ENCODE measurements at regions not wholly inside any gene's neighbourhood (a gene's known extent, or its start where the extent isn't known, plus 50 kb on each side); places are given as distances from the start of the nearest gene placed in this dataset.
"Not testable (repeated sequence)": the region's sequence is repeated elsewhere in the genome, so short reads cannot be mapped to it uniquely, and the experiment has no call there.

GRCh38 chr12:127169321-127170181 is 1097.4 kb upstream of the TMEM132C start:
- no peaks in the 10 kb centered on the region for H3K36me3 ChIP-seq (ENCODE audit: control insufficient read depth in 2 of 2, insufficient read depth in 2 of 2, low read length in 1 of 2)
- no peaks in the 10 kb centered on the region for H3K9me3 ChIP-seq (ENCODE audit: control insufficient read depth in 2 of 2, insufficient read depth in 1 of 2, low read depth in 1 of 2, low read length in 1 of 2)
- H3K4me1 ChIP-seq (ENCODE audit: control insufficient read depth in 2 of 2, insufficient read depth in 2 of 2, low read length in 1 of 2): no peaks in the 10 kb centered on the region
- WGBS, 2 donors: 75 to 76% methylated on average over 15 of the region's 15 CpGs
- H3K27ac ChIP-seq (ENCODE audit: low read depth in 2 of 2, low read length in 1 of 2): no peak overlapping the region
- H3K4me3 ChIP-seq (ENCODE audit: low read depth in 1 of 2, low read length in 2 of 2): no peak overlapping the region
- H3K27me3 ChIP-seq (ENCODE audit: control insufficient read depth in 1 of 2, insufficient read depth in 2 of 2, low read length in 2 of 2): no peaks in the 10 kb centered on the region

GRCh38 chr12:127170226-127171180 is 1096.5 kb upstream of the TMEM132C start:
- Histone ChIP-seq H3K27me3 (ENCODE audit: control insufficient read depth in 1 of 2, insufficient read depth in 2 of 2, low read length in 2 of 2) (no peaks in the 10 kb centered on the region), H3K27ac (ENCODE audit: low read depth in 2 of 2, low read length in 1 of 2) (no peak overlapping the region), H3K4me1 (ENCODE audit: control insufficient read depth in 2 of 2, insufficient read depth in 2 of 2, low read length in 1 of 2) (no peaks in the 10 kb centered on the region), H3K4me3 (ENCODE audit: low read depth in 1 of 2, low read length in 2 of 2) (no peak overlapping the region), H3K9me3 (ENCODE audit: control insufficient read depth in 2 of 2, insufficient read depth in 1 of 2, low read depth in 1 of 2, low read length in 1 of 2) (no peaks in the 10 kb centered on the region), H3K36me3 (ENCODE audit: control insufficient read depth in 2 of 2, insufficient read depth in 2 of 2, low read length in 1 of 2) (no peaks in the 10 kb centered on the region)
- WGBS, 2 donors: 65 to 71% methylated on average over 7 of the region's 7 CpGs

- Histone ChIP-seq H3K27me3 (ENCODE audit: control insufficient read depth in 1 of 2, insufficient read depth in 2 of 2, low read length in 2 of 2) (no peaks in the 10 kb centered on the region), H3K9me3 (ENCODE audit: control insufficient read depth in 2 of 2, insufficient read depth in 1 of 2, low read depth in 1 of 2, low read length in 1 of 2) (peaks cover 4 to 8% of the 10 kb centered on the region in 2 donors), H3K36me3 (ENCODE audit: control insufficient read depth in 2 of 2, insufficient read depth in 2 of 2, low read length in 1 of 2) (no peaks in the 10 kb centered on the region), H3K4me3 (ENCODE audit: low read depth in 1 of 2, low read length in 2 of 2) (no peak overlapping the region), H3K4me1 (ENCODE audit: control insufficient read depth in 2 of 2, insufficient read depth in 2 of 2, low read length in 1 of 2) (no peaks in the 10 kb centered on the region), H3K27ac (ENCODE audit: low read depth in 2 of 2, low read length in 1 of 2) (no peak overlapping the region)
- 88 to 95% methylated on average over 4 of the region's 4 CpGs for WGBS, 2 donors
These were observed 1094.1 kb upstream of the TMEM132C start for GRCh38 chr12:127172861-127173260.

GRCh38 chr12:127173971-127174370 is 1093.0 kb upstream of the TMEM132C start:
- H3K27ac ChIP-seq (ENCODE audit: low read depth in 2 of 2, low read length in 1 of 2); H3K27me3 ChIP-seq (ENCODE audit: control insufficient read depth in 1 of 2, insufficient read depth in 2 of 2, low read length in 2 of 2); H3K4me1 ChIP-seq (ENCODE audit: control insufficient read depth in 2 of 2, insufficient read depth in 2 of 2, low read length in 1 of 2); H3K36me3 ChIP-seq (ENCODE audit: control insufficient read depth in 2 of 2, insufficient read depth in 2 of 2, low read length in 1 of 2); H3K4me3 ChIP-seq (ENCODE audit: low read depth in 1 of 2, low read length in 2 of 2): not testable (repeated sequence)
- WGBS, 2 donors: 89 to 95% methylated on average over 1 of the region's 1 CpG
- H3K9me3 ChIP-seq (ENCODE audit: control insufficient read depth in 2 of 2, insufficient read depth in 1 of 2, low read depth in 1 of 2, low read length in 1 of 2): peaks cover 4 to 11% of the 10 kb centered on the region in 2 donors

GRCh38 chr12:127174881-127175280 is 1092.1 kb upstream of the TMEM132C start:
- H3K4me3 ChIP-seq (ENCODE audit: low read depth in 1 of 2, low read length in 2 of 2): no peak overlapping the region
- H3K27ac ChIP-seq (ENCODE audit: low read depth in 2 of 2, low read length in 1 of 2): no peak overlapping the region
- H3K4me1 ChIP-seq (ENCODE audit: control insufficient read depth in 2 of 2, insufficient read depth in 2 of 2, low read length in 1 of 2): no peaks in the 10 kb centered on the region
- H3K36me3 ChIP-seq (ENCODE audit: control insufficient read depth in 2 of 2, insufficient read depth in 2 of 2, low read length in 1 of 2): no peaks in the 10 kb centered on the region
- peaks cover 4 to 12% of the 10 kb centered on the region in 2 donors for H3K9me3 ChIP-seq (ENCODE audit: control insufficient read depth in 2 of 2, insufficient read depth in 1 of 2, low read depth in 1 of 2, low read length in 1 of 2)
- WGBS, 2 donors: 63 to 64% methylated on average over 6 of the region's 6 CpGs
- H3K27me3 ChIP-seq (ENCODE audit: control insufficient read depth in 1 of 2, insufficient read depth in 2 of 2, low read length in 2 of 2): no peaks in the 10 kb centered on the region

- WGBS, 2 donors: 80 to 81% methylated on average over 4 of the region's 4 CpGs
- Histone ChIP-seq H3K9me3 (ENCODE audit: control insufficient read depth in 2 of 2, insufficient read depth in 1 of 2, low read depth in 1 of 2, low read length in 1 of 2) (peaks cover 4 to 13% of the 10 kb centered on the region in 2 donors), H3K27me3 (ENCODE audit: control insufficient read depth in 1 of 2, insufficient read depth in 2 of 2, low read length in 2 of 2) (no peaks in the 10 kb centered on the region), H3K4me1 (ENCODE audit: control insufficient read depth in 2 of 2, insufficient read depth in 2 of 2, low read length in 1 of 2) (no peaks in the 10 kb centered on the region), H3K4me3 (ENCODE audit: low read depth in 1 of 2, low read length in 2 of 2) (no peak overlapping the region), H3K27ac (ENCODE audit: low read depth in 2 of 2, low read length in 1 of 2) (no peak overlapping the region), H3K36me3 (ENCODE audit: control insufficient read depth in 2 of 2, insufficient read depth in 2 of 2, low read length in 1 of 2) (no peaks in the 10 kb centered on the region)
These were observed 1091.6 kb upstream of the TMEM132C start for GRCh38 chr12:127175361-127175760.

GRCh38 chr12:127176804-127177203 is 1090.2 kb upstream of the TMEM132C start:
- Histone ChIP-seq H3K27ac (ENCODE audit: low read depth in 2 of 2, low read length in 1 of 2) (no peak overlapping the region), H3K9me3 (ENCODE audit: control insufficient read depth in 2 of 2, insufficient read depth in 1 of 2, low read depth in 1 of 2, low read length in 1 of 2) (peaks cover 4 to 13% of the 10 kb centered on the region in 2 donors)
- WGBS, 2 donors: 89 to 90% methylated on average over 4 of the region's 4 CpGs

GRCh38 chr12:127178052-127178451 is 1088.9 kb upstream of the TMEM132C start:
- whole genome bisulfite sequencing, 2 donors: 89 to 90% methylated on average over 5 of the region's 5 CpGs

More at GRCh38 chr12:127176804-127177203, 1090.2 kb upstream of the TMEM132C start:
- no peaks in the 10 kb centered on the region for H3K36me3 ChIP-seq (ENCODE audit: control insufficient read depth in 2 of 2, insufficient read depth in 2 of 2, low read length in 1 of 2)
- H3K4me1 ChIP-seq (ENCODE audit: control insufficient read depth in 2 of 2, insufficient read depth in 2 of 2, low read length in 1 of 2): no peaks in the 10 kb centered on the region
- no peak overlapping the region for H3K4me3 ChIP-seq (ENCODE audit: low read depth in 1 of 2, low read length in 2 of 2)
- no peaks in the 10 kb centered on the region for H3K27me3 ChIP-seq (ENCODE audit: control insufficient read depth in 1 of 2, insufficient read depth in 2 of 2, low read length in 2 of 2)

GRCh38 chr12:127178463-127178862 is 1088.5 kb upstream of the TMEM132C start:
- WGBS, 2 donors: 89 to 92% methylated on average over 1 of the region's 1 CpG
- no peaks in the 10 kb centered on the region for H3K36me3 ChIP-seq (ENCODE audit: control insufficient read depth in 2 of 2, insufficient read depth in 2 of 2, low read length in 1 of 2)
- no peaks in the 10 kb centered on the region for H3K4me1 ChIP-seq (ENCODE audit: control insufficient read depth in 2 of 2, insufficient read depth in 2 of 2, low read length in 1 of 2)
- H3K27me3 ChIP-seq (ENCODE audit: control insufficient read depth in 1 of 2, insufficient read depth in 2 of 2, low read length in 2 of 2): no peaks in the 10 kb centered on the region
- no peak overlapping the region for H3K4me3 ChIP-seq (ENCODE audit: low read depth in 1 of 2, low read length in 2 of 2)
- H3K27ac ChIP-seq (ENCODE audit: low read depth in 2 of 2, low read length in 1 of 2): no peak overlapping the region
- H3K9me3 ChIP-seq (ENCODE audit: control insufficient read depth in 2 of 2, insufficient read depth in 1 of 2, low read depth in 1 of 2, low read length in 1 of 2): peaks cover 4 to 13% of the 10 kb centered on the region in 2 donors

More at GRCh38 chr12:127178052-127178451, 1088.9 kb upstream of the TMEM132C start:
- Histone ChIP-seq H3K27ac (ENCODE audit: low read depth in 2 of 2, low read length in 1 of 2) (no peak overlapping the region), H3K4me1 (ENCODE audit: control insufficient read depth in 2 of 2, insufficient read depth in 2 of 2, low read length in 1 of 2) (no peaks in the 10 kb centered on the region), H3K9me3 (ENCODE audit: control insufficient read depth in 2 of 2, insufficient read depth in 1 of 2, low read depth in 1 of 2, low read length in 1 of 2) (peaks cover 4 to 13% of the 10 kb centered on the region in 2 donors), H3K27me3 (ENCODE audit: control insufficient read depth in 1 of 2, insufficient read depth in 2 of 2, low read length in 2 of 2) (no peaks in the 10 kb centered on the region), H3K4me3 (ENCODE audit: low read depth in 1 of 2, low read length in 2 of 2) (no peak overlapping the region), H3K36me3 (ENCODE audit: control insufficient read depth in 2 of 2, insufficient read depth in 2 of 2, low read length in 1 of 2) (no peaks in the 10 kb centered on the region)
